GM12891 (cell line): ENCODE measurements at regions not wholly inside any gene's neighbourhood (a gene's known extent, or its start where the extent isn't known, plus 50 kb on each side); places are given as distances from the start of the nearest gene placed in this dataset.

ENCODE experiments used
- POLR2A ChIP-seq: IDR thresholded peaks from 2 replicates; pipeline ENCODE4 v1.6.1; 2011; ENCODE audit warnings: low read depth, low read length, control low read depth
- POLR2AphosphoS5 ChIP-seq: IDR thresholded peaks from 2 replicates; pipeline ENCODE4 v1.6.1; 2011; ENCODE audit warnings: low read depth, low read length, control low read depth

- TF ChIP-seq POLR2AphosphoS5 (no peak), POLR2A (no peak)
Measured at GRCh38 chr5:28275931-28276330, 1237.5 kb upstream of the CDH9 start.
